Neural progenitor cell (in vitro differentiated cells): ENCODE measurements at regions not wholly inside any gene's neighbourhood (a gene's known extent, or its start where the extent isn't known, plus 50 kb on each side); places are given as distances from the start of the nearest gene placed in this dataset.

ENCODE experiments used
- DNase-seq: peaks from one replicate; pipeline ENCODE4 v3.0.0-alpha.2; 2016; ENCODE audit warnings: low spot score
- H2AFZ ChIP-seq: fragments of 200-600 bp; sonication (generic); replicated peaks from 2 replicates; pipeline ENCODE4 v1.6.1; 2016; ENCODE audit warnings: antibody characterized with exemption
- H3F3A ChIP-seq: fragments of 200-600 bp; sonication (generic); 2 replicates; pipeline ENCODE4 v1.6.1; 2016; ENCODE audit warnings: antibody characterized with exemption, low read depth
- H3K27ac ChIP-seq: fragments of 200-600 bp; sonication (generic); 2 replicates; pipeline ENCODE4 v1.5.1; 2016; ENCODE audit warnings: mild to moderate bottlenecking
- H3K27me3 ChIP-seq: fragments of 200-600 bp; sonication (generic); 2 replicates; pipeline ENCODE4 v1.6.1; 2016; ENCODE audit warnings: mild to moderate bottlenecking, moderate library complexity
- H3K36me3 ChIP-seq: fragments of 200-600 bp; sonication (generic); 2 replicates; pipeline ENCODE4 v1.5.1; 2016
- H3K4me1 ChIP-seq: fragments of 200-600 bp; sonication (generic); 2 replicates; pipeline ENCODE4 v1.6.1; 2016; ENCODE audit warnings: mixed run types
- H3K4me2 ChIP-seq: fragments of 200-600 bp; sonication (generic); 2 replicates; pipeline ENCODE4 v1.6.1; 2016
- H3K4me3 ChIP-seq: fragments of 200-600 bp; sonication (generic); 2 replicates; pipeline ENCODE4 v1.5.1; 2016
- H3K79me2 ChIP-seq: fragments of 200-600 bp; sonication (generic); 2 replicates; pipeline ENCODE4 v1.6.1; 2016; ENCODE audit warnings: low read depth
- H3K9ac ChIP-seq: fragments of 200-600 bp; sonication (generic); 2 replicates; pipeline ENCODE4 v1.6.1; 2016
- H3K9me3 ChIP-seq: fragments of 200-600 bp; sonication (generic); 2 replicates; pipeline ENCODE4 v1.5.1; 2016; ENCODE audit warnings: low read depth
- H4K20me1 ChIP-seq: fragments of 200-600 bp; sonication (generic); 2 replicates; pipeline ENCODE4 v1.6.1; 2016; ENCODE audit warnings: low read depth
- H3K27ac Mint-ChIP-seq: 3 replicates; pipeline ENCODE4 v1.8.0; 2021; ENCODE audit warnings: mixed read lengths
- H3K27me3 Mint-ChIP-seq: 2 replicates; pipeline ENCODE4 v1.8.0; 2022; ENCODE audit warnings: low read depth, mild to moderate bottlenecking, inconsistent platforms, moderate library complexity, mixed read lengths; ENCODE audit not compliant: insufficient read depth
- H3K36me3 Mint-ChIP-seq: 3 replicates; pipeline ENCODE4 v1.8.0; 2021; ENCODE audit warnings: mixed read lengths
- H3K4me1 Mint-ChIP-seq: 3 replicates; pipeline ENCODE4 v1.8.0; 2021; ENCODE audit warnings: mixed read lengths
- H3K4me3 Mint-ChIP-seq: 3 replicates; pipeline ENCODE4 v1.8.0; 2021; ENCODE audit warnings: mild to moderate bottlenecking, moderate library complexity, mixed read lengths
- H3K9me3 Mint-ChIP-seq: 3 replicates; pipeline ENCODE4 v1.8.0; 2020; ENCODE audit warnings: mixed read lengths
- CTCF ChIP-seq: fragments of 200-600 bp; sonication (generic); IDR thresholded peaks from 2 replicates; pipeline ENCODE4 v1.5.1; 2017; ENCODE audit warnings: antibody characterized with exemption, mild to moderate bottlenecking
- EZH2 ChIP-seq: fragments of 200-600 bp; sonication (generic); IDR thresholded peaks from 2 replicates; pipeline ENCODE4 v1.6.1; 2017; ENCODE audit warnings: antibody characterized with exemption, mild to moderate bottlenecking, moderate library complexity
- EZH2phosphoT487 ChIP-seq: fragments of 200-600 bp; sonication (generic); IDR thresholded peaks from 2 replicates; pipeline ENCODE4 v1.6.1; 2017; ENCODE audit warnings: antibody characterized with exemption

- Mint-ChIP-seq H3K4me1 (peaks cover 15% of the 10 kb centered on the region), H3K27me3 (no peaks in the 10 kb centered on the region), H3K9me3 (no peaks in the 10 kb centered on the region), H3K27ac (no peak overlapping the region), H3K4me3 (no peak overlapping the region), H3K36me3 (no peaks in the 10 kb centered on the region)
- Histone ChIP-seq H3K79me2 (no peaks in the 10 kb centered on the region), H3K27me3 (no peaks in the 10 kb centered on the region), H3K4me2 (no peak overlapping the region), H3K9ac (no peak overlapping the region), H3K4me3 (no peak overlapping the region), H3K36me3 (no peaks in the 10 kb centered on the region), H3K9me3 (no peaks in the 10 kb centered on the region), H3K27ac (no peak overlapping the region), H2AFZ (no peak overlapping the region), H3K4me1 (peaks cover 13% of the 10 kb centered on the region), H4K20me1 (no peaks in the 10 kb centered on the region), H3F3A (no peaks in the 10 kb centered on the region)
- TF ChIP-seq CTCF = no peak
- TF ChIP-seq EZH2phosphoT487 = no peak
- no peak for TF ChIP-seq EZH2
- no peak for DNase-seq
Observed at GRCh38 chr16:77067900-77068299, 123.1 kb upstream of the MON1B start.

- no peaks in the 10 kb centered on the region for H3K9me3 Mint-ChIP-seq
Observed at GRCh38 chr16:77068402-77068801, 122.6 kb upstream of the MON1B start.

GRCh38 chr16:77069929-77070328, 121.1 kb upstream of the MON1B start:
- no peaks in the 10 kb centered on the region for H3F3A ChIP-seq
- H3K9me3 ChIP-seq = no peaks in the 10 kb centered on the region
- no peaks in the 10 kb centered on the region for H3K79me2 ChIP-seq
- no peak overlapping the region for H2AFZ ChIP-seq
- Mint-ChIP-seq H3K36me3 (no peaks in the 10 kb centered on the region), H3K4me3 (no peak overlapping the region), H3K9me3 (no peaks in the 10 kb centered on the region), H3K4me1 (no peaks in the 10 kb centered on the region), H3K27ac (no peak overlapping the region), H3K27me3 (no peaks in the 10 kb centered on the region)
- no peak overlapping the region for H3K9ac ChIP-seq
- no peaks in the 10 kb centered on the region for H3K27me3 ChIP-seq
- no peak overlapping the region for H3K27ac ChIP-seq
- H3K4me1 ChIP-seq = no peaks in the 10 kb centered on the region
- TF ChIP-seq EZH2 (no peak), CTCF (no peak), EZH2phosphoT487 (no peak)
- no peak for DNase-seq
- no peak overlapping the region for H3K4me3 ChIP-seq
- no peaks in the 10 kb centered on the region for H4K20me1 ChIP-seq
- H3K4me2 ChIP-seq = no peak overlapping the region
- H3K36me3 ChIP-seq = no peaks in the 10 kb centered on the region

More at GRCh38 chr16:77068402-77068801, 122.6 kb upstream of the MON1B start:
- Histone ChIP-seq H3K4me2 (no peak overlapping the region), H3K79me2 (no peaks in the 10 kb centered on the region), H4K20me1 (no peaks in the 10 kb centered on the region), H3K4me1 (peaks cover 8% of the 10 kb centered on the region), H3K27ac (no peak overlapping the region), H3K9ac (no peak overlapping the region), H3F3A (no peaks in the 10 kb centered on the region), H3K27me3 (no peaks in the 10 kb centered on the region), H3K36me3 (no peaks in the 10 kb centered on the region), H2AFZ (no peak overlapping the region), H3K9me3 (no peaks in the 10 kb centered on the region), H3K4me3 (no peak overlapping the region)
- no peak overlapping the region for H3K27ac Mint-ChIP-seq
- peaks cover 10% of the 10 kb centered on the region for H3K4me1 Mint-ChIP-seq
- no peaks in the 10 kb centered on the region for H3K27me3 Mint-ChIP-seq
- no peak for DNase-seq
- no peak for TF ChIP-seq CTCF
- no peak for TF ChIP-seq EZH2
- TF ChIP-seq EZH2phosphoT487 = no peak
- no peak overlapping the region for H3K4me3 Mint-ChIP-seq
- H3K36me3 Mint-ChIP-seq = no peaks in the 10 kb centered on the region
